K562 (cell line): ENCODE measurements at regions not wholly inside any gene's neighbourhood (a gene's known extent, or its start where the extent isn't known, plus 50 kb on each side); places are given as distances from the start of the nearest gene placed in this dataset.

Source experiments
- ATAC-seq: fragments of 200-7000 bp; cut with Tn5 transposase; 3 replicates; pipeline ENCODE4 v1.9.1; 2020; ENCODE audit warnings: moderate library complexity
- BruUV-seq: library from RNA; stranded (reverse); fragments of 400-500 nt; replicated peaks from 2 replicates; lab custom pipeline; 2021; lab: Mats Ljungman, UMichigan
- CTCF ChIA-PET: fragments of 300-600 bp; formaldehyde crosslinking; extraction: SDS; loops from one replicate; lab custom pipeline; 2021; ENCODE audit warnings: low intra/inter-chr PET ratio; lab: Yijun Ruan, JAX
- POLR2A ChIA-PET: fragments of 300-600, 350-650 bp; sonication (Branson Sonifier 250); formaldehyde crosslinking; extraction: SDS; loops from one replicate; lab custom pipeline; 2021; ENCODE audit warnings: antibody characterized with exemption, inconsistent platforms; lab: Yijun Ruan, JAX
- DNase-seq, 4 experiments: peaks; one replicate each; pipeline versions ENCODE4 v3.0.0 to v3.0.0-alpha.2; 2011 to 2018; ENCODE audit warnings: low spot score in 3 of 4, mixed read lengths in 3 of 4; ENCODE audit errors: extremely low read depth in 1 of 4
- FAIRE-seq: peaks from 2 replicates; lab custom pipeline; 2011; peaks lifted over from hg19 to GRCh38; lab: Jason Lieb, UNC
- H2AFZ ChIP-seq: 2 replicates; pipeline ENCODE4 v1.6.0; 2011; ENCODE audit warnings: low read depth, low read length, control low read depth, inconsistent platforms
- H3K27ac ChIP-seq: fragments of 200-600 bp; 3 replicates; pipeline ENCODE4 v1.8.0; 2011; ENCODE audit warnings: low read depth, mild to moderate bottlenecking, control low read depth, inconsistent platforms, low read length, moderate library complexity, mixed read lengths; ENCODE audit errors: extremely low read depth
- H3K27me3 ChIP-seq, 2 experiments: fragments of 300-600 bp in 1 of 2; 2 replicates in 1 of 2; 3 replicates in 1 of 2; pipeline versions ENCODE4 v1.6.0 to v1.8.0; 2011; ENCODE audit warnings: inconsistent platforms in 2 of 2, low read length in 2 of 2, mild to moderate bottlenecking in 1 of 2, mixed read lengths in 1 of 2, moderate library complexity in 1 of 2; ENCODE audit not compliant: control insufficient read depth in 2 of 2, insufficient read depth in 2 of 2
- H3K36me3 ChIP-seq: fragments of 300-600 bp; 3 replicates; pipeline ENCODE4 v1.8.0; 2011; ENCODE audit warnings: mild to moderate bottlenecking, low read length, inconsistent platforms; ENCODE audit not compliant: control insufficient read depth, insufficient read depth
- H3K4me1 ChIP-seq, 2 experiments: fragments of 200-600 bp in 1 of 2; replicated peaks in 1 of 2; 2 replicates in 1 of 2; 3 replicates in 1 of 2; pipeline versions ENCODE4 v1.5.1 to v1.8.0; 2011; ENCODE audit warnings: inconsistent platforms in 2 of 2, low read length in 2 of 2, mild to moderate bottlenecking in 1 of 2, mixed read lengths in 1 of 2, moderate library complexity in 1 of 2; ENCODE audit not compliant: control insufficient read depth in 2 of 2, insufficient read depth in 2 of 2
- H3K4me2 ChIP-seq: 2 replicates; pipeline ENCODE4 v1.6.1; 2011; ENCODE audit warnings: low read length, control low read depth, inconsistent platforms, mixed read lengths; ENCODE audit not compliant: insufficient read depth
- H3K4me3 ChIP-seq: fragments of 200-600 bp; sonication (generic), shearing (Covaris generic); 2 replicates; pipeline ENCODE4 v1.5.1; 2016; ENCODE audit warnings: control low read depth, inconsistent platforms
- H3K79me2 ChIP-seq: fragments of 200-600 bp; 3 replicates; pipeline ENCODE4 v1.8.0; 2011; ENCODE audit warnings: low read length, inconsistent platforms; ENCODE audit not compliant: control insufficient read depth, insufficient read depth
- H3K9ac ChIP-seq, 2 experiments: 2 replicates each; pipeline versions ENCODE4 v1.6.0 to v1.6.1; 2011; ENCODE audit warnings: low read depth in 2 of 2, low read length in 2 of 2, control low read depth in 1 of 2, inconsistent platforms in 1 of 2, mild to moderate bottlenecking in 1 of 2, mixed read lengths in 1 of 2; ENCODE audit not compliant: insufficient read depth in 1 of 2
- H3K9me1 ChIP-seq: one replicate; pipeline ENCODE4 v1.6.0; 2011; ENCODE audit warnings: inconsistent platforms, mild to moderate bottlenecking, low read length, moderate library complexity; ENCODE audit not compliant: control insufficient read depth, insufficient read depth
- H3K9me3 ChIP-seq: replicated peaks from 2 replicates; pipeline ENCODE4 v1.5.1; 2011; ENCODE audit warnings: low read depth, low read length, inconsistent platforms; ENCODE audit not compliant: control insufficient read depth, insufficient read depth
- H4K20me1 ChIP-seq: replicated peaks from 2 replicates; pipeline ENCODE4 v1.6.1; 2011; ENCODE audit warnings: low read length, inconsistent platforms, mixed read lengths; ENCODE audit not compliant: control insufficient read depth, insufficient read depth
- CREB1 ChIP-seq, 2 experiments: sonication (generic) in 1 of 2; formaldehyde crosslinking in 1 of 2; IDR thresholded peaks; 2 replicates each; pipeline versions ENCODE4 v1.6.1 to v1.8.0; 2012 to 2022; ENCODE audit warnings: inconsistent platforms in 1 of 2, mild to moderate bottlenecking in 1 of 2, missing genetic modification reagents in 1 of 2, moderate library complexity in 1 of 2
- DDX20 ChIP-seq: fragments of 450-650 bp; IDR thresholded peaks from 2 replicates; pipeline ENCODE4 v1.6.1; 2016; ENCODE audit warnings: missing genetic modification characterization, low read depth, mild to moderate bottlenecking, missing compliant biosample characterization, moderate library complexity
- HNRNPUL1 ChIP-seq: fragments of 200-400 bp; formaldehyde crosslinking; IDR thresholded peaks from 2 replicates; pipeline ENCODE4 v1.6.1; 2017; ENCODE audit warnings: low read length
- IFI16 ChIP-seq: fragments of 250-450 bp; sonication (Bioruptor Pico); IDR thresholded peaks from 2 replicates; pipeline ENCODE4 v2.1.2; 2022; ENCODE audit warnings: mild to moderate bottlenecking, inconsistent platforms
- MEIS2 ChIP-seq: fragments of 450-650 bp; IDR thresholded peaks from 2 replicates; pipeline ENCODE4 v1.6.1; 2014; ENCODE audit warnings: mild to moderate bottlenecking; ENCODE audit not compliant: partially characterized antibody
- NFE2 ChIP-seq: IDR thresholded peaks from 2 replicates; pipeline ENCODE4 v1.6.1; 2014; ENCODE audit warnings: antibody characterized with exemption, low read depth
- POLR2B ChIP-seq: fragments of 450-650 bp; IDR thresholded peaks from 2 replicates; pipeline ENCODE4 v1.6.1; 2018; ENCODE audit warnings: low read depth; ENCODE audit not compliant: partially characterized antibody
- PRMT5 ChIP-seq: sonication (generic); formaldehyde crosslinking; IDR thresholded peaks from 2 replicates; pipeline ENCODE4 v1.5.0; 2020; ENCODE audit warnings: missing genetic modification reagents
- RBBP5 ChIP-seq: fragments of 200-600 bp; sonication (generic); IDR thresholded peaks from 2 replicates; pipeline ENCODE4 v1.6.1; 2012; ENCODE audit warnings: borderline replicate concordance, mild to moderate bottlenecking, low read length, control low read depth, inconsistent platforms; ENCODE audit not compliant: insufficient read depth, poor library complexity, severe bottlenecking
- RBM25 ChIP-seq: fragments of 200-400 bp; formaldehyde crosslinking; IDR thresholded peaks from 2 replicates; pipeline ENCODE4 v1.6.1; 2018; ENCODE audit warnings: low read length, low read depth, moderate library complexity; ENCODE audit not compliant: severe bottlenecking
- SMAD1 ChIP-seq: fragments of 150-350 bp; IDR thresholded peaks from 2 replicates; pipeline ENCODE4 v1.6.1; 2014; ENCODE audit warnings: low read length, low read depth; ENCODE audit not compliant: partially characterized antibody
- ZNF121 ChIP-seq: sonication (generic); formaldehyde crosslinking; conservative IDR thresholded peaks from 2 replicates; pipeline ENCODE4 v1.8.0; 2022; ENCODE audit warnings: missing genetic modification reagents
- ZNF133 ChIP-seq: fragments of 250-450 bp; sonication (Bioruptor Pico); IDR thresholded peaks from 2 replicates; pipeline ENCODE4 v1.4.0; 2020; ENCODE audit warnings: mild to moderate bottlenecking
- WGBS: fragments of 100-300 bp; shearing (Covaris generic); methylation state at CpG from one replicate; pipeline ENCODE4 v1.1.6; 2016; ENCODE audit warnings: low coverage, mixed read lengths; ENCODE audit not compliant: insufficient coverage; ENCODE audit errors: missing lambda C conversion rate; 5-methylcytosine and 5-hydroxymethylcytosine counted together
- in situ Hi-C: fragments of 300-500 bp; cut with MboI; formaldehyde crosslinking; loops from 4 replicates; pipeline ENCODE4 v1.15.0; 2018; ENCODE audit warnings: inconsistent platforms, mixed read lengths
- intact Hi-C: fragments of 100-400 bp; cut with micrococcal nuclease; formaldehyde crosslinking; loops from 2 replicates; pipeline ENCODE4 v1.14.2; 2022
- TF ChIP-seq, protein P1 (sequence below): fragments of 450-650 bp; formaldehyde crosslinking; IDR thresholded peaks from 2 replicates; pipeline ENCODE4 v1.4.0; 2022; ENCODE audit warnings: missing genetic modification characterization
- TF ChIP-seq, protein P2 (sequence below): fragments of 250-450 bp; sonication (Bioruptor Pico); IDR thresholded peaks from 2 replicates; pipeline ENCODE4 v1.5.1; 2021; ENCODE audit warnings: mild to moderate bottlenecking
- TF ChIP-seq, protein P3 (sequence below): fragments of 250-450 bp; sonication (Bioruptor Pico); IDR thresholded peaks from 2 replicates; pipeline ENCODE4 v1.4.0; 2020

DNA sequence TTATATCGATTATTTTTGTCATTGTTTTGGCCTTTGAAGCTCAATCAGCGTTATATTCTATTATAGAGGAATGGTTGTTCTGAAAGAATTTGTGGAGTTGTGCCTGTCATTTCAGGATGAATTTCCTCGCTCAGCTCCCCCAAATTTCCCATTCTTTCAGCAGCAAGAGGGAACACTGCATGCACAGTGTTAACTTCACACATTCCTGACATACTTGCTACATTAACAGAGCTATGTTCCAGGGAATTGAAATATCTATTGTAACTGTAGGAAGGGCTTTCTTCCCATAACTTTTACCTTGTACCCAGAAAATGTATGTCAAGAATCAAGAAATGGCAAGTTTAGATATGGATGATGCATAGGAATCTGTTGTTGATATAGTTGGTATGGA is 379.0 kb downstream of the LRIG3 start:
- in situ Hi-C loops (no loop called here), intact Hi-C loops (no loop called here)
- ChIA-PET POLR2A (interaction anchor here (0.7 kb wide), 1 partner anchor 21 kb away, joined by 3 read pairs; no protein-coding TSS in a partner anchor), CTCF (no interaction called here)
- 5% methylated on average over 3 of the region's 3 CpGs for WGBS
- Histone ChIP-seq H3K9me1 (no peaks in the 10 kb centered on the region), H3K79me2 (no peaks in the 10 kb centered on the region), H3K27me3 (no peaks in the 10 kb centered on the region), H3K4me2 (no peak overlapping the region), H3K4me3 (no peak overlapping the region), H3K27ac (no peak overlapping the region), H2AFZ (no peak overlapping the region), H3K9me3 (no peaks in the 10 kb centered on the region), H3K9ac (no peak overlapping the region), H4K20me1 (no peaks in the 10 kb centered on the region), H3K36me3 (no peaks in the 10 kb centered on the region), H3K4me1 (no peaks in the 10 kb centered on the region)
- no peak for DNase-seq
- no peak for ATAC-seq
- BruUV-seq: no TSS peak
- FAIRE-seq: no peak
- TF ChIP-seq HNRNPUL1 (no peak), IFI16 (CRISPR knock-in tag) (no peak), CREB1 (IDR thresholded peaks at IDR 0.05) (no peak), CREB1 (CRISPR knock-in tag; IDR thresholded peaks at IDR 0.05) (no peak), PRMT5 (CRISPR knock-in tag) (no peak), MEIS2 (no peak), DDX20 (tag) (no peak), RBBP5 (no peak), POLR2B (no peak), ZNF121 (CRISPR knock-in tag) (no peak), RBM25 (no peak), NFE2 (no peak), ZNF133 (no peak), SMAD1 (no peak)
- TF ChIP-seq, protein P1, sequence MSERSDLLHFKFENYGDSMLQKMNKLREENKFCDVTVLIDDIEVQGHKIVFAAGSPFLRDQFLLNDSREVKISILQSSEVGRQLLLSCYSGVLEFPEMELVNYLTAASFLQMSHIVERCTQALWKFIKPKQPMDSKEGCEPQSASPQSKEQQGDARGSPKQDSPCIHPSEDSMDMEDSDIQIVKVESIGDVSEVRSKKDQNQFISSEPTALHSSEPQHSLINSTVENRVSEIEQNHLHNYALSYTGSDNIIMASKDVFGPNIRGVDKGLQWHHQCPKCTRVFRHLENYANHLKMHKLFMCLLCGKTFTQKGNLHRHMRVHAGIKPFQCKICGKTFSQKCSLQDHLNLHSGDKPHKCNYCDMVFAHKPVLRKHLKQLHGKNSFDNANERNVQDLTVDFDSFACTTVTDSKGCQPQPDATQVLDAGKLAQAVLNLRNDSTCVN: no peak
- TF ChIP-seq, protein P2, sequence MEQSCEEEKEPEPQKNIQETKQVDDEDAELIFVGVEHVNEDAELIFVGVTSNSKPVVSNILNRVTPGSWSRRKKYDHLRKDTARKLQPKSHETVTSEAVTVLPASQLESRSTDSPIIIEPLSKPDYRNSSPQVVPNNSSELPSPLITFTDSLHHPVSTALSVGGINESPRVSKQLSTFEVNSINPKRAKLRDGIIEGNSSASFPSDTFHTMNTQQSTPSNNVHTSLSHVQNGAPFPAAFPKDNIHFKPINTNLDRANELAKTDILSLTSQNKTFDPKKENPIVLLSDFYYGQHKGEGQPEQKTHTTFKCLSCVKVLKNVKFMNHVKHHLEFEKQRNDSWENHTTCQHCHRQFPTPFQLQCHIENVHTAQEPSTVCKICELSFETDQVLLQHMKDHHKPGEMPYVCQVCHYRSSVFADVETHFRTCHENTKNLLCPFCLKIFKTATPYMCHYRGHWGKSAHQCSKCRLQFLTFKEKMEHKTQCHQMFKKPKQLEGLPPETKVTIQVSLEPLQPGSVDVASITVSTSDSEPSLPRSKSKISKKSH (CRISPR knock-in tag): no peak
- TF ChIP-seq, protein P3, sequence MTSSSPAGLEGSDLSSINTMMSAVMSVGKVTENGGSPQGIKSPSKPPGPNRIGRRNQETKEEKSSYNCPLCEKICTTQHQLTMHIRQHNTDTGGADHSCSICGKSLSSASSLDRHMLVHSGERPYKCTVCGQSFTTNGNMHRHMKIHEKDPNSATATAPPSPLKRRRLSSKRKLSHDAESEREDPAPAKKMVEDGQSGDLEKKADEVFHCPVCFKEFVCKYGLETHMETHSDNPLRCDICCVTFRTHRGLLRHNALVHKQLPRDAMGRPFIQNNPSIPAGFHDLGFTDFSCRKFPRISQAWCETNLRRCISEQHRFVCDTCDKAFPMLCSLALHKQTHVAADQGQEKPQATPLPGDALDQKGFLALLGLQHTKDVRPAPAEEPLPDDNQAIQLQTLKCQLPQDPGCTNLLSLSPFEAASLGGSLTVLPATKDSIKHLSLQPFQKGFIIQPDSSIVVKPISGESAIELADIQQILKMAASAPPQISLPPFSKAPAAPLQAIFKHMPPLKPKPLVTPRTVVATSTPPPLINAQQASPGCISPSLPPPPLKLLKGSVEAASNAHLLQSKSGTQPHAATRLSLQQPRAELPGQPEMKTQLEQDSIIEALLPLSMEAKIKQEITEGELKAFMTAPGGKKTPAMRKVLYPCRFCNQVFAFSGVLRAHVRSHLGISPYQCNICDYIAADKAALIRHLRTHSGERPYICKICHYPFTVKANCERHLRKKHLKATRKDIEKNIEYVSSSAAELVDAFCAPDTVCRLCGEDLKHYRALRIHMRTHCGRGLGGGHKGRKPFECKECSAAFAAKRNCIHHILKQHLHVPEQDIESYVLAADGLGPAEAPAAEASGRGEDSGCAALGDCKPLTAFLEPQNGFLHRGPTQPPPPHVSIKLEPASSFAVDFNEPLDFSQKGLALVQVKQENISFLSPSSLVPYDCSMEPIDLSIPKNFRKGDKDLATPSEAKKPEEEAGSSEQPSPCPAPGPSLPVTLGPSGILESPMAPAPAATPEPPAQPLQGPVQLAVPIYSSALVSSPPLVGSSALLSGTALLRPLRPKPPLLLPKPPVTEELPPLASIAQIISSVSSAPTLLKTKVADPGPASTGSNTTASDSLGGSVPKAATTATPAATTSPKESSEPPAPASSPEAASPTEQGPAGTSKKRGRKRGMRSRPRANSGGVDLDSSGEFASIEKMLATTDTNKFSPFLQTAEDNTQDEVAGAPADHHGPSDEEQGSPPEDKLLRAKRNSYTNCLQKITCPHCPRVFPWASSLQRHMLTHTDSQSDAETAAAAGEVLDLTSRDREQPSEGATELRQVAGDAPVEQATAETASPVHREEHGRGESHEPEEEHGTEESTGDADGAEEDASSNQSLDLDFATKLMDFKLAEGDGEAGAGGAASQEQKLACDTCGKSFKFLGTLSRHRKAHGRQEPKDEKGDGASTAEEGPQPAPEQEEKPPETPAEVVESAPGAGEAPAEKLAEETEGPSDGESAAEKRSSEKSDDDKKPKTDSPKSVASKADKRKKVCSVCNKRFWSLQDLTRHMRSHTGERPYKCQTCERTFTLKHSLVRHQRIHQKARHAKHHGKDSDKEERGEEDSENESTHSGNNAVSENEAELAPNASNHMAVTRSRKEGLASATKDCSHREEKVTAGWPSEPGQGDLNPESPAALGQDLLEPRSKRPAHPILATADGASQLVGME (CRISPR knock-in tag): no peak
